DND-41 (cell line): ENCODE measurements at regions not wholly inside any gene's neighbourhood (a gene's known extent, or its start where the extent isn't known, plus 50 kb on each side); places are given as distances from the start of the nearest gene placed in this dataset.

Experiments used
- CTCF ChIP-seq: IDR thresholded peaks from 2 replicates; pipeline ENCODE4 v1.5.1; 2012; ENCODE audit warnings: borderline replicate concordance, low read length, moderate library complexity, mild to moderate bottlenecking; ENCODE audit not compliant: poor library complexity, severe bottlenecking; ENCODE audit errors: extremely low read depth
- EZH2 ChIP-seq: IDR thresholded peaks from 3 replicates; pipeline ENCODE4 v1.6.1; 2012; ENCODE audit warnings: borderline replicate concordance, low read depth, mild to moderate bottlenecking, moderate library complexity, low read length, inconsistent platforms; ENCODE audit not compliant: severe bottlenecking

GRCh38 chr5:8984386-8984785, 561.5 kb downstream of the SEMA5A start:
- TF ChIP-seq EZH2 (no peak), CTCF (no peak)
